ENCODE measurements at regions not wholly inside any gene's neighbourhood (a gene's known extent, or its start where the extent isn't known, plus 50 kb on each side); places are given as distances from the start of the nearest gene placed in this dataset.
"Not testable (repeated sequence)": the region's sequence is repeated elsewhere in the genome, so short reads cannot be mapped to it uniquely, and the experiment has no call there.

GRCh38 chr10:29379777-29380598, 91.1 kb downstream of the LYZL1 start:
- TF ChIP-seq CTCF, POLR2A (IDR thresholded peaks at IDR 0.05): not testable (repeated sequence)
